ENCODE measurements at regions not wholly inside any gene's neighbourhood (a gene's known extent, or its start where the extent isn't known, plus 50 kb on each side); places are given as distances from the start of the nearest gene placed in this dataset.

- no peaks in the 10 kb centered on the region for H3K4me1 ChIP-seq (ENCODE audit: low read depth)
- no peak for TF ChIP-seq CTCF (IDR thresholded peaks at IDR 0.05)
- H3K36me3 ChIP-seq (ENCODE audit: low read depth): no peaks in the 10 kb centered on the region
- no peak overlapping the region for H3K4me3 ChIP-seq
- no peak for DNase-seq
- H3K9me3 ChIP-seq: no peaks in the 10 kb centered on the region
- no peak for ATAC-seq
- intact Hi-C loops (cut with DNase I, micrococcal nuclease): no loop called here
Measured at GRCh38 chr18:2009942-2010697, 561.2 kb downstream of the METTL4 start.

- Histone ChIP-seq H3K4me1 (ENCODE audit: low read depth) (no peaks in the 10 kb centered on the region), H3K4me3 (no peak overlapping the region), H3K36me3 (ENCODE audit: low read depth) (no peaks in the 10 kb centered on the region), H3K9me3 (no peaks in the 10 kb centered on the region)
- intact Hi-C loops (cut with DNase I, micrococcal nuclease): loop anchor here in 1 of 2 donors (10.0 kb wide), 1 partner anchor 78 kb away; no protein-coding TSS in a partner anchor
- no peak for TF ChIP-seq CTCF (IDR thresholded peaks at IDR 0.05)
- DNase-seq: no peak
- no peak for ATAC-seq
Measured at GRCh38 chr18:2027016-2027415, 544.3 kb downstream of the METTL4 start.

GRCh38 chr18:2027756-2028155 lies 543.5 kb downstream of the METTL4 start:
- Histone ChIP-seq H3K9me3 (no peaks in the 10 kb centered on the region), H3K36me3 (ENCODE audit: low read depth) (no peaks in the 10 kb centered on the region), H3K4me1 (ENCODE audit: low read depth) (no peaks in the 10 kb centered on the region), H3K4me3 (no peak overlapping the region)
- intact Hi-C loops (cut with DNase I, micrococcal nuclease): loop anchor here in 1 of 2 donors (10.0 kb wide), 1 partner anchor 77 kb away; no protein-coding TSS in a partner anchor
- no peak for ATAC-seq
- DNase-seq: no peak
- TF ChIP-seq CTCF (IDR thresholded peaks at IDR 0.05): no peak

- H3K36me3 ChIP-seq (ENCODE audit: low read depth): no peaks in the 10 kb centered on the region
- no peaks in the 10 kb centered on the region for H3K9me3 ChIP-seq
- ATAC-seq: no peak
- H3K4me3 ChIP-seq: no peak overlapping the region
- intact Hi-C loops (cut with DNase I, micrococcal nuclease): loop anchor here in 1 of 2 donors (10.0 kb wide), 1 partner anchor 76 kb away; no protein-coding TSS in a partner anchor
- no peak for DNase-seq
- H3K4me1 ChIP-seq (ENCODE audit: low read depth): no peaks in the 10 kb centered on the region
- no peak for TF ChIP-seq CTCF (IDR thresholded peaks at IDR 0.05)
Measured at GRCh38 chr18:2028986-2029385, 542.3 kb downstream of the METTL4 start.

GRCh38 chr18:2030647-2031046 lies 540.7 kb downstream of the METTL4 start:
- Histone ChIP-seq H3K9me3 (no peaks in the 10 kb centered on the region), H3K4me1 (ENCODE audit: low read depth) (no peaks in the 10 kb centered on the region), H3K36me3 (ENCODE audit: low read depth) (no peaks in the 10 kb centered on the region), H3K4me3 (no peak overlapping the region)
- ATAC-seq (no peak), DNase-seq (no peak)
- no peak for TF ChIP-seq CTCF (IDR thresholded peaks at IDR 0.05)
- intact Hi-C loops (cut with DNase I, micrococcal nuclease): no loop called here

Measured in mucosa of descending colon (tissue), 3 donors.